GM19452 (cell line): ENCODE measurements at regions not wholly inside any gene's neighbourhood (a gene's known extent, or its start where the extent isn't known, plus 50 kb on each side); places are given as distances from the start of the nearest gene placed in this dataset.

ENCODE experiments used
- ATAC-seq: cut with Tn5 transposase; IDR thresholded peaks from one replicate; pipeline ENCODE4 v1.9.1; 2021; ENCODE audit not compliant: unreplicated experiment

DNA sequence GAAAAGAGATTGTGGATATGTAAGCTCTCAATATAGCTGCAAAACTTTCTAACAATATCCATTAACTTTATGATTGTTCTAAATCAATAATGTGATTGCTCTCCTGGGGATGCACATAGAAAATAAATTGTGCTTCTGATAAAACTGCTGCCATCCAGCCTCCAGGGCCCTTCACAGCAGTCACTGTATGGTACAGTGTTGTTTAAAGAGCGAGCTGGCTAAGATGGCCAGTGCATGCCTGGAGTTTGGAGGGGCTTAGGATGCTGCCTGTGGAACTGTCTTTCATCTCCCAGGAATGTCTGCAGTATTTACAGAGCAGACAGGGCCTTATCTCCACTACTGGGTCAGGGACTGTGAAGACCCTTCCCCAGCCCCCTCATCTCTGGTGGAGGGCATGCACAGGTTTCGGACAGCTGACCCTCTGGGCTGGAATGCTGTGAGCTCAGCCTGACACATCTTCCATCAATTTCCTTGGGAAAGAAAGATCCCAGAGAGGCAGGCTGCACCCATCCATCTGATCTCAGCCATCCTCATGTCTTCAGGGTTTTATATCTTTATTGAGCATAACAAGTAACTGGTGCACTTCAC is 137.0 kb downstream of the PLPP3 start:
- ATAC-seq, result no peak

DNA sequence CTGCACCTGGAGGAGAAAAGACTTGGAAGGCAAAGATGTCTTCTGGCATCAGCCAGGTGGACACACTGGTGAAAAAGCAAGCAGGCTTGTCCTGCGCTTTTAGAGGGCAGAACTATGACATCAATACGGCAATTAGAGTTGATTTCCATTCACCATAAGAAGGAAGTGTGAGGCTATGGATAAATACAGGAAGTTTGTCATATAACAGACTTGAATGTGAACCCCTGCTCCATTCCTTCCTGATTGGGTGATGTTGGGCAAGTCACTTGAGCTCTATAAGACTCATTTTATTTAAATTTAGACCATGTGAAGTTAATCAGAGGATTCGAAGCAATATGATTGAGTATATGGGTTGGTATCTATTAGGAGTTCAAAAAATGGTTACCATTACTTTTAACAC is 137.8 kb downstream of the PLPP3 start:
- no peak for ATAC-seq

DNA sequence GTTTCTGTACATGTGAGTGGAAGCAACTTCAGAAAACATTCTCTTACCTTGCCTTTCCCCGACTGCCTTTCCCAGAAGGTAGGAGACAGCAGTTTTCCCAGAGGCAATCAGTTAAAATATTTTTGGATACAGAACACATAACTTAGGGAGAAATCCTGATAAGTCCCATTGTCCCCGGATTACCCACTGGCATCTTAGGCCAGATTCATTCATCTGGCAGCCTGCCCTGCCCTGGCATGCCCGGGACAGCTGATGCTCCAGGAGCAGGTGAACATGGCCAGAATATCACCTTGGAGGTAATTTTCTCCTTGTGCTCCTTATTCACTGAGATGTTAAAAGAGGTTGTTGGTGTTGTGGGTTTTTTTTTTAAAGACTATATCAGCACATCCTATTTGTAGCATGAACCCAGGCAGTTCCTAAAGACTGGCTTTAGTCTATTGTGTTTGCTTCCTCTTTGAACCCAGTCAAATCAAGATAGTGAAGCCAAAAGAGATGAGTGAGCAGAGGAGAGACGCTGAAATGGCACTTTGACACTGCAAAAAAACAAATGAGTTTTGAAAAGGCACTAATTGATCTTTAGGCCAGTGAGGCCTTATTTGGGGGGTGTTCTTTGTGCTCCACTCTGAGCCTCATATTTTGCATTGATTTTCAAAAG is 139.6 kb downstream of the PLPP3 start:
- ATAC-seq, result no peak

DNA sequence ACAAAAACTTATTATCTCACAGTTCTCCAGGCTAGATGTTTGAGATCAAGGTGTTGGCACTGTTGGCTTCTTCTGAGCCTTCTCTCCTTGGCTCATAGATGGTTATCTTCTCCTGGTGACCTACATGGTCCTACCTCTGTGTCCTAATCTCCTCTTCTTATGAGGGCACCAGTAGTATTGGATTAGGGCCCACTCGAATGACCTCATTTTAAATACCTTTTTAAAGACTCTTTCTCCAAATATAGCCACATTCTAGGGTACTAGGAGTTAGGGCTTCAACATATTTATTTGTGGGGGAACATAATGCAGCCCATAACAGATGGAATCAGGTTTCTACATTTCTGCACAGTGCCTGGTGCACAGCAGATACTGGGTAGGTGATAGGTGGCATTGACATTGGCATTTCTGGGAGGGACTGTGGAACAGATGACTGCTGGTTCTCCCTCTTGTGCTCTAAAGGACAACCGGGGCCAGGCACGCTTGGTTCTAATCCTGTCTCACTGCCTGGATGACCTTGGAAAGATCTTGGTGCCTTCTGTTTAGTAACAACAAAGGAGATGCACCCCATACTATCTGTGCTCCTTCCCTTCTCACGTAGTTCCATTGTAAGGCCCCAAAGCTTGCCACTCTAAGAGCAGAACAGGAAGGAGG is 140.3 kb downstream of the PLPP3 start:
- ATAC-seq, result no peak

DNA sequence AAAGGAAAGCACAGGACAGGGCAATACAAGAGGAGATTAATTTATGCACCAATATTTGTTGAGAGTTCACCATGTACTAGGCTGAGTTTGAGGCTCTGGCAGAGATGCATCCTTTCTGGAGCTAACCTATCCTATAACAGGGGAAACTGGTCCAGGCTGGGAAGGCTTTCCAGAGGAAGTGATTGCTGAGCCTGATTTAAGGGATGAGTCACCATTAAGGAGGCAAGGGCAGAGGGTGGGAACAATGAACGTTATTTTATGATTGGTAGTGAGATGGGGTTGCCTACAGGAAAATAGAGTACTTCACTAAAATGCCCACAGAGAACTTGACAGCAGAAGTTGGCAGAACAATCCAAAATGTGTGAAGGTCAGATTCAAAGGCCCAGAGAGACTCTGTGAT is 141.4 kb downstream of the PLPP3 start:
- ATAC-seq, result no peak

DNA sequence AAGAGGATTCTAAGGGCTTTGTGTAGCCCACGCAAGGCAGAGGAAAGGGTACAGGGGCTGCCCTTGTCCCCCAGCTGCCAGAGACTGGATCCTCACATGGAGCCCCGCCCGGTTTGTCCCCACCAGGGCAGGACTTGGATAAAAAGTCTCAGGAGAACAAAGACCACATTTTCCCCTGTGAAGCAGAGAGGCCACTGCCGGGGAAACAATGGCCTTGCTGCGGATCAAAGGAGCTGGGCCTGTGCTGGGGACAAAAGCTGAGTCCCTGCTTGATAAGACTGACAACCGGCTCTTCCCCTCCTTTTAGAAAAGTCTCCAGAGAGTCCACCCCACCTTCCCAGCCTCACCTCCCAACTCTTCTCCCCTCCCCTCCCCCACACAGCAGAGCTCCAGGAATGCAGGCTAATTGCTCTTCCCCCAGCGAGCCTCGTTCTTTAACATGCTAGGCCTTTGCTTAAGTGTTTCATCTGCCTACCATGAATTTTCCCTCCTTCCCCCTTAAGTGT is 142.4 kb downstream of the PLPP3 start:
- no peak for ATAC-seq

DNA sequence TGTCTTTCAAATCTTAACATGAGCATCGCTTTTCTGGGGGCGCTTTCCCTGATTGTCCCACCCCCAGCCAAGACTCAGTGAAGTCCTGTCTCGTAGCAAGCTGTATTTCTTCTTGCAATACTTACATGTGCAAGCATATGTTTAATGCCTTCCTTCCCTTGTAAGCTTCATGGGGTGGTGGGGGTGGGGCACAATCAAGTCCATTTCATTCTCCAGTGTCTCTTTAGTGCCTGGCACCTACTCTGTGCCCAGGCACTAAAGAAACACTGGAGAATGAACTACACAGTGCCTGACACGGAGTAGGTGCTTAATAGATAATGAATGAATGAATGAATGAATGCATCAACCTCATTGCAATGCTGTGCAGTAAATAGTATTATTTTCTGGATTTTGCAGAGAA is 143.1 kb downstream of the PLPP3 start:
- ATAC-seq, result no peak

DNA sequence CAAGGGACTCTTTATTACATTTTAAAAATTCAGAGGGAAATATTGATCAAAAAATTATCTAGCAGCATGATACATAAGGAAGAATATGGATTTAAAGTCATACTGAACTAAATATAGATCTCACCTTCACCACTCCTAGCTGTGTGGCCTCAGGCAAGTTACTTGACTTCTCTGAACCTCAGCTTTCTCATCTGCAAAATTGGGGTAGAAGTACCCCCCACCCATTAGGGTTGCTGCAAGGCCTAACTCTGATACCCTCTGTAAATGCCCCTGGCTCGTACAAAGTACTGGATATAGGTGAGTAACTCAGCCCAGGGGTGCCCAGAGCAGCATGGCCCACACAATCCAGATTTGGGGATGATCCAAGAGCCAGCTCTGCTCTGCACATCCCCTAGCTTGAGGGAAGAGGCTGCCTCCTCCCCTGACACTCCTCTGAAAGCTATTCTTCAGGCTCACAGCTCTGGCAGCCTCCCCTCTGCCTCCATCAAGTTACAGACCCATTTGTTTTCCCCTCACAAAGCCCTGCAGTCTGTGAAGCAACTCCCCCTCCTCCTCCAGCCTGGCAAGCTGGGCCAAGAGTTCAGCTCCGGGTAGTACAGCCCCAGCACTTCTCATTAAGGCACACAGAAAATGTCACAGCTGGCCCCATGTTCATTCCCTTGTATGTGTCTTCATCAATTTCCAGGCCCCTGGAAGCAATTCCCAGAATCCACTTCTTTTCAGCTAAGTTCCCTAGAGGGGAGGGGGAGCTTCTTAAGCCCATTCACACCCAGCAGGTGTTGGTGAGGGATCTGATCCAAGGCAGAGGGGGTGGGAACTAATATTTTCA is 143.7 kb downstream of the PLPP3 start:
- no peak for ATAC-seq

DNA sequence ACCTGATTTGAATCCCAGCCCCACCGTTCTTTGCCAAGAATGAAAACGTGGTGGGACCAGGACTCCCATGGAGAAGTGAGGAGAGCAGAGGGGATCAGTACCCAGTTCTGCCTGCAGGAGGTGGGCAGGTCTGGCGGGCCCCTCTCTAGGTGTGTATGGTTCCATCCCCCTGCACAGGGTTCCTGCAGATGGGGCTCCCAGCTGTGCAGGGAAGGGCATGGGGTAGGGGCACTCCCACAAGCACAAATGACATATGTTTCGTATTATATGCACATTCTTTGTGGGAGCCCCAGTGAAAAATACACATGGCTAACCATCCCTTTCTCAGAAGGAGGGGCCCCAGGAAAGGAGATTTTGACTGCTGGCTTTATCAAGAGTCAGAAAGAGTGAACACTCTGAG is 144.6 kb downstream of the PLPP3 start:
- no peak for ATAC-seq

DNA sequence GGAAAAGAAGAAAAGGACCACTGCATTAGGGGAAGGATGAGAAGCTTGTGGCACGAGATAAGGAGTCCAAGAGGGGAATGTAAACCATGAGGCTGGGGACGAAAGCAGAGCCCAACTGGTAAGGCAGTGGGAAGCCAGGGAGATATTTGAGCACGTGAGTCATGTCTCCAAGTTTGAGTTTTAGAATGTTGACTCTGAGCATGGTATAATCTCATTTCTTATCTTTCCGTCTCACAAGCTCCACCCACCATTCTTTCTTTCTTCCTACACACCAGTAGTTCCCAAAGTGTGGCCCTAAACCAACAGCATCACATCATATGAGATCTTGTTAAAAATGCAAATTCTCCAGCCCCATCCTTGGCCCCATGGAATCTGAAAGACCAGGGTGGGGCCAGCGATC is 145.3 kb downstream of the PLPP3 start:
- ATAC-seq, result no peak

DNA sequence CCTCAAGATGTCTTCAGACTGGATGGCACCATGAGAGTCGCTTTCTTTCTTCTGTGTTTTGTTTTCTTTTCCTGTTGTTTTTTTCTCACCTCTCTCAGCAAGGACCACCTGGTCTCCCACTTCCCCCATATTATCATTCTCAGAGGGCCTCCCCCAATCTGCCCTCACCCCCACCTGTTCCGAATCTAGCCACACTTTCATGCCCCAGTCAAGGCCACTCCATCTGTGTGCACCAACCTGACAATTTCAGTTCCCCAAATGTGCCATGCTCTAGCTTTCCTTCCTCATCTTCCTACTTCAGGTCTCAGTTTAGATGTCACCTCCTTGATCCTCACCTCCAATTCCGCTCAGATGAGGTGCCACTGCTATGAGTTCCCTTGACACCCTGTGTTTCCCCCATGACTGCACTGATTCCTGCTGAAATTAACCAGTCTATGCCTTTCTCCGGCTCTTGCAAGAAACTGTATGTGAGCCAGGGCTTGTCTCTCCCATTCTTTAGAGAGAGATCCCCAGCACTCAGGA is 146.2 kb downstream of the PLPP3 start:
- ATAC-seq, result no peak

DNA sequence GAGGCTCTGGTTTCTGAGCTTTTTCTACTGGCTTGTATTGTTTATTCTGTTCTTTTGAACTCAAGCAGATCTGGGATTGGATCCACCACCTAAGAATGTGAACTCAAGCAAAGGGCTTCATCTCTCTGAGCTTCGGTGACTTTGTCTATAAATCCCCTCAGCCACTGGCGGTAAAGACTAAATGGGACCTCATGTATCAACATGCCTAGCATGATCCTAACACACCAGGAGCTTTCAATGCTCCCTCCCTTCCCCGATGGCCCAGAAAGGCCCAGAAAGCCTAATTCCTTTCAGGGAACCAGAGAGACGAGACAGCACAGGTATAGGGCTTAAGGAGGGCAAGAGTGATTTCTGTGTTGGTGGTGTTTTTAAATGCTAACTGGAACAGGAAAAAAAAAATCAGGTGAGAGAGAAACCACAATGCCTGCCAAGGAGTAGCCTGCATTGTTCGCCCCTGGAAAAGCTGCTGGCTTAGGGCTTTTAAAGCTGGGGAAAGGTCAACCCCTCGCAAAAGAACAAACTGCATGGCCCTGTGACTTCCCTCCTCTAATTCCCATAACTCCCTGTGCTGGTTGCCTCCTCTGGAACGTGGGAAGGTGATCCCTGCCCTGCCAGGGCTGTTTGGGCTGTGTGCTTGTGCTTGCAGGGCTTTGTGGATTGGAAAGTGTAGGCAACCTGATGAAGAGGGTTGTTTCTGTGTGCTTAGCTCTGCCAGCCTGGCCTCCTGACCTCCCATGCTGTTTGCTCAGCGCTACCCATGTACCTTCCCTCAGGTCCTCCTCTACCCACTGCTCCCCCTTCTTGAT is 147.0 kb downstream of the PLPP3 start:
- ATAC-seq, result no peak

DNA sequence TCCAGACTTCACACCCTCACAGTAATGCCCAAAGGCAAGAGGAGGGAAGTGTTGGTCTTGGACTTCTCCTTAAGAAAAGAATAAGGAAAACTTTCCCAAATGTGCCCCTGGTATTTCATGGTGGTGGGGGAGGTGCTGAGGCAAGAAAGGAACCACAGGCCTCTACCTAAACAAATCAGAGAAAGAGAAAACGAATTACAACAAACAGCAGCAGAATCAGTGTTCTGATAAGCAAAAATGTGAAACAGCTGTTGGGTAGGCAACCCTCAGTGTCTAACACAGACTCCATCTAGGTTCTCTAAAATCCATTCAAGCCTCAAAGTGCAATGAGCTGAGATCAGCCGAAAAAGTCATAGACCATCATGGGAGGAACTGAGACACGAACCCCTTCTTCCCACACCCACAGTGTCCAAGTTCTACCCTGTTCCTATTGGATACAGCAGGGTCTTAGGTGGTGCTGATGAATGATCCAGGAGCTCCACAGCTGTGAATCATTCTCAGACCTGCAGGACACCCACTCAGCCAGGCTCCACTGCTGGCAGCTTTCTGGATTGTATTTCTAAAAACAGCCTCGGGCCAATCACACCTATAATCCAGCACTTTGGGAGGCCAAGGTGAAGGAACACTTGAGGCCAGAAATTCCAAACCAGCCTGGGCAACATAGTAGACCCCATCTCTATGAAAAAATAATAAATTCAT is 149.1 kb downstream of the PLPP3 start:
- no peak for ATAC-seq

DNA sequence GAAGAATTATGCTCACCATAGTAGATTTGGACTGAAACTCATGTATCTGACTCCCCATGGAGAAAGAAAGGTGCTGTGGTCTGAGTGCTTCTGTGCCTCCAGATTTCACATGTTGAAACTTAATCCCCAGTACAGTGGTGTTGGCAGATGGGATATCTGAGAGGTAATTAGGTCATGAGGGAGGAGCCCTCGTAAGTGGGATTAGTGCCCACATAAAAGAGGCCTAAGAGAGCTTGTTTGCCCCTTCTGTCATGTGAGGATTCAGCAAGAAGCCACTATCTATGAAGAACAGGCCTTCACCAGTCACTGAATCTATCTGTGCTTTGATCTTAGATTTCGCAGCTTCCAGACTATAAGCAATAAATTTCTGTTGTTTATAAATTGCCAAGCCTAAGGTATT is 150.1 kb downstream of the PLPP3 start:
- ATAC-seq, result no peak

DNA sequence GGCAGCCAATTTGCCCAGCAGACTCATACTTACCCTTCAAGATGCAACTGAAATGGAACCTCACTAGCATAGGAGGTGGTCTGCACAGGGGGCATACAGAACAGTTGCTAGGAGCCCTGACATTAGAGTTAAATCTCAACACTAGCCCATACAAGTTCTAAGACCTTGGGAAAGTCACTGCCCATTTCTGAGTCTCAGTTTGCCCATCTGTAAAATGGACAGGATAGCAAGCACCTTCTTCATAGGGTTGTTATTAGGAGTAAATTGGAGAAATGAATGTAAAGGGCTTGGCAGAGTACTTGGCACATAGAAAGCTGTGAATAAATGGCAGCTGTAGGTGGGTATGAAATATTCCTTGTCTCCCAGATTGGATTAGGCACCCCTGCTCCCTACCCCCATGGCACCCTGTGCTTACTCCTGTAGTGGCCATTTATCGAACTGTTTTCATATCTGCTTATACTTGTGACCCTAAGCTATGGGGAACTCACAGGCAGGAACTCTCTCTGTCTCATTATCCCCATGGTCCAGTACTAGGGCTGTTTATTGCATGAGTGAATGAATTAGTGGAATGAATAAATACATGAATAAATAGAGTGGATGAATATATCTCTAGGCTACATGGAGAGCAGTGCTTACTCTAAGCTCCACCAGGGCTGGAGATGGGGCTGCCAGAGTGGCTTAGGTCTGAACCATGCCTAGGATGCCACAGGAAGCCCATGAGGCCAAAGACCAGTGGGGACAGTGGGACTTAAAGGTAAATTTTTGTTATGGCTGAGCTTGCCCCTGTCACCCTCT is 152.6 kb downstream of the PLPP3 start:
- ATAC-seq, result no peak

DNA sequence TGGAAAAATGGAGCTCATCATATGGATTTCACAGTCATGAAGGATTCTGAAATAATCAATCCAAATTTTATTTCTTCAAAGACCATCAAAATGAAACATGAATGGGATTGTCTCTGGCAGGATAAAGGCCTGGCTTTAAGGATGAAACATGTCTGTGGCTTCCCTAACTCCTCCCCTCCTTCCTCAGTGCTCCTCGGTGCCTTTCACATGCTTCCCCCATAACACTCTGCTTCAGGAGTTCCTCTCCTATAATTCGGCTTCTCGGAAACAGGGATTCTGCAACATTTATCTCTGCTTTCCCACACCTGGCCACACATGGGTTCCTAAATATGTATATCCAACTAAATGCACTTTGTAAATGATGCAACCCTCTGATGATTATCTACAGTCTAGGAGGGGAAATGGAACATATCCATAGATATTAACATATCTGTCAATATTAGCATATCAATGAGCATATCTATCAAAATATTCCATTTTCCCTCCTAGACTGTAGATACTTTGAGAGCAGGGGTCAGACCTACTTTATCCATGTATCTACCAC is 153.8 kb downstream of the PLPP3 start:
- ATAC-seq, result no peak

DNA sequence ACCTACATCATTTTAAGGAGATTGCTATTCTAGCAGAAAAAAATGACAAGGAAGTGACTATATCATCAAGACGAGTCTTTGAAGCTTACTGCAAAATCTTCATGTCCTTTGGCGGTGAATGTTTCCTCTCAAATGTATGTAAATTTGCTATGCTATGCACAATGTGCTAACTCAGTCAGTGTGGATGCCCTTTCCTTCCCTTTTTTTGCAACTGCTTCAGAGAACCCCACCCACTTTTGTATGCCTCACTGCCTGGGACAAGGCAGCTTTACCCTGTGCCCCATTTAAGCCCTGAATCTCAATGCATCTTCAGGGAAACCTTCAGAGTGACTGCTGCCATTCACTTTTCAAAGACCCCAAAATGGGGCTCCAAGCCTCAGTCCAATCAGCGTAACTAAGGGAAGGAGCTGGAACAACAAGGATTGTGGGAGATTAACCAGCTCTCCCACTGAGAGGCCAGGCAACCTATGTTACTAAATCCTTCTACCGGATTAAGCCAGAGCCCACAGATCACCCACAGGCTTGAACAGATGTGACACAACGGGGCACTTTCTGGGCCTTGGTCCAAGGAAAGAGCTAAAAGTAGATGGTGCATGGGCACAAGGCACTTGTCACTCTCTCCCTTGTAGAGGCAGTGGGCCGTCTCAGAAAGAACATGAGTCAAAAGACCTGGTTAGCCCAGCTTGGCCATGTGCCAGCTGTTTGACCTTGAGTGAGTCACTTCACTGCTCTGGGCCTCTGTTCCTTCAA is 154.4 kb downstream of the PLPP3 start:
- ATAC-seq, result no peak

DNA sequence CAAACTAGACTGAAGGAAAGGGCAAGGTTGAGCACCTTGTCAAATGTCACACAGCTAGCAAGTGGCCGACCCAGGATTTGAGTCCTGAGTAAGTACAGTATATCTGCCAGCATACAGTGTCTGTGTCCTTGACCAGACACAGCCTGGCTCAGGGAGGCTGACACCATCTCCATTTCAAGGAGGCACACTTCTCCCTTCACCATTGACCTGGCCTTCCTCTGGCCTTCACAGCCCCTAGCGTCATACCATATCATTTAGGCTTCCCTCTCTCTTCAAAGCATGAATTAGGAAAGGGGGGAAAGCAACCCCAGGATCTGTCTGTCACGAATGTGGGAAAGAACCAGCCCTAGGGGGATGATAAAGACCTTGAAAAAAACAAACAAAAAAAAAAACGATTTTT is 155.6 kb downstream of the PLPP3 start:
- ATAC-seq, result no peak
